ENCODE measurements at regions not wholly inside any gene's neighbourhood (a gene's known extent, or its start where the extent isn't known, plus 50 kb on each side); places are given as distances from the start of the nearest gene placed in this dataset.

DNA sequence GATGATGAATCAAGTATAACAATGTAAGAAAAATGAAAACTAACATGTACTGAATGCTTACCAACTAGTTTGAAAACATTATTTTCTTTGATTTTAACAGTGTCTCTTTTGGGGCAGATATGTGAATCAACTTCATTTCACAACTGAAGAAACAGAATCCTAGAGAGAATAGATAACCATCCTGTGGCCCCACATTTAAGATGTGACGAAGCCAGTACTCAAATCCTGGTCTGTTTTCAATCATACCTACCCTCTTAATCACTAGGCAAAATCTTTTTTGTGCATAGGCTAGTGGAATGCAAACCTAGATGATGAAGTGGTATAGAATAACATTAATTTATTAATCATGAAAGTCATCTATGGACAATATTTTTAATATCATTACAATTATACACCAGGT is 371.6 kb upstream of the EPHA7 start:
- H3K9me3 ChIP-seq (ENCODE audit: control insufficient read depth in 4 of 4, insufficient read depth in 3 of 4, low read length in 3 of 4): no peaks in the 10 kb centered on the region
- H3K36me3 ChIP-seq (ENCODE audit: control insufficient read depth in 4 of 4, insufficient read depth in 4 of 4, low read length in 4 of 4): no peaks in the 10 kb centered on the region
- TF ChIP-seq, protein P1, sequence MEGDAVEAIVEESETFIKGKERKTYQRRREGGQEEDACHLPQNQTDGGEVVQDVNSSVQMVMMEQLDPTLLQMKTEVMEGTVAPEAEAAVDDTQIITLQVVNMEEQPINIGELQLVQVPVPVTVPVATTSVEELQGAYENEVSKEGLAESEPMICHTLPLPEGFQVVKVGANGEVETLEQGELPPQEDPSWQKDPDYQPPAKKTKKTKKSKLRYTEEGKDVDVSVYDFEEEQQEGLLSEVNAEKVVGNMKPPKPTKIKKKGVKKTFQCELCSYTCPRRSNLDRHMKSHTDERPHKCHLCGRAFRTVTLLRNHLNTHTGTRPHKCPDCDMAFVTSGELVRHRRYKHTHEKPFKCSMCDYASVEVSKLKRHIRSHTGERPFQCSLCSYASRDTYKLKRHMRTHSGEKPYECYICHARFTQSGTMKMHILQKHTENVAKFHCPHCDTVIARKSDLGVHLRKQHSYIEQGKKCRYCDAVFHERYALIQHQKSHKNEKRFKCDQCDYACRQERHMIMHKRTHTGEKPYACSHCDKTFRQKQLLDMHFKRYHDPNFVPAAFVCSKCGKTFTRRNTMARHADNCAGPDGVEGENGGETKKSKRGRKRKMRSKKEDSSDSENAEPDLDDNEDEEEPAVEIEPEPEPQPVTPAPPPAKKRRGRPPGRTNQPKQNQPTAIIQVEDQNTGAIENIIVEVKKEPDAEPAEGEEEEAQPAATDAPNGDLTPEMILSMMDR (IDR thresholded peaks at IDR 0.05; ENCODE audit: control extremely low read depth, extremely low read depth): no peak
- no peaks in the 10 kb centered on the region for H3K27me3 ChIP-seq (ENCODE audit: control insufficient read depth in 3 of 3, insufficient read depth in 3 of 3, low read length in 2 of 3)
- no peak overlapping the region for H3K27ac ChIP-seq (ENCODE audit: low read depth in 1 of 2, low read length in 1 of 2)
- DNase-seq (no peak), ATAC-seq (ENCODE audit: insufficient read depth, low FRiP score) (no peak)
- no peak overlapping the region for H3K9ac ChIP-seq (ENCODE audit: insufficient read depth in 1 of 2, low read length in 2 of 2)
- H3K4me1 ChIP-seq (ENCODE audit: control insufficient read depth in 5 of 5, insufficient read depth in 5 of 5, low read length in 5 of 5): peaks cover 0 to 4% (median 0%) of the 10 kb centered on the region in 5 donors
- no peak overlapping the region for H3K4me3 ChIP-seq
- 67 to 78% methylated on average over 1 of the region's 1 CpG for WGBS, 2 donors

DNA sequence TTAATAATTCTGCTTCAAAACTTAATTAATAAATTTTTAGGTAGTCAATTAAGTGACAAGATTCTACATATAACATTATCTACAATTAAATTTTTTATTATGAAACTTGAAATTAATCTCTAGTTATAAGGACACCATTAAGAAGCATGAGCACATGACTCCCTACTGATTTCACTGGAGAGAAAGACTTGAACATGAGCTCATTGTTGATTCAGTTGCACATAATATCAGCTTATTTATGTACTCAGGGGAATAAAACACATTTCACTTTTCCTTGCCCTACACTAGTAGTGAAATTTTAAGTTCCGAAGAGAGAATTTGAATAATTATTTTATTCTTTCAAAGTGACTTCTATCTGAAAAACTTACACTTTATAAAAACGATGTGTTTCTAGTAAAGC is 370.2 kb upstream of the EPHA7 start:
- H3K27ac ChIP-seq (ENCODE audit: low read depth in 1 of 2, low read length in 1 of 2): no peak overlapping the region
- TF ChIP-seq, protein P1 (IDR thresholded peaks at IDR 0.05; ENCODE audit: control extremely low read depth, extremely low read depth): no peak
- H3K9ac ChIP-seq (ENCODE audit: insufficient read depth in 1 of 2, low read length in 2 of 2): no peak overlapping the region
- 75 to 76% methylated on average over 2 of the region's 2 CpGs for WGBS, 2 donors
- no peaks in the 10 kb centered on the region for H3K9me3 ChIP-seq (ENCODE audit: control insufficient read depth in 4 of 4, insufficient read depth in 3 of 4, low read length in 3 of 4)
- H3K36me3 ChIP-seq (ENCODE audit: control insufficient read depth in 4 of 4, insufficient read depth in 4 of 4, low read length in 4 of 4): no peaks in the 10 kb centered on the region
- H3K4me3 ChIP-seq: no peak overlapping the region
- DNase-seq (no peak), ATAC-seq (ENCODE audit: insufficient read depth, low FRiP score) (no peak)
- H3K4me1 ChIP-seq (ENCODE audit: control insufficient read depth in 5 of 5, insufficient read depth in 5 of 5, low read length in 5 of 5): peaks cover 0 to 4% (median 0%) of the 10 kb centered on the region in 5 donors
- H3K27me3 ChIP-seq (ENCODE audit: control insufficient read depth in 3 of 3, insufficient read depth in 3 of 3, low read length in 2 of 3): no peaks in the 10 kb centered on the region

DNA sequence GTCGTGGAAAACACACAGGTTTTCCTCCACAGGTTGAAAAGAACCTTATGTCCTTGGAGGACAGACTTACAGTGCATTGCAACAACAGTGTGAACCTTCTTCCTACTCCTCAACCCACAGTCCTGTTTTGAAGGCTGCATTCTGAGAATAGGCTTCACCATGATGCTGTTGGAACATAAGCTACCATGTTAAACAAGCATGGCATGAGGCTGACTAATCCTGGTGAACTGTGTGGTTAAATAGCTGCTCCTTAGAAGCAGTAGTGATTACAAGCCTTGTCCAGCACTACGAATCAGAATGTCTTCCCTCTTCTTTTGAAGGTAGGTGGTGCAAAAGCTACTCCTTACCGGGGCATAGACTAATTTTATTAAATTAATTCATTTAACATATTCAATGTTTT is 368.5 kb upstream of the EPHA7 start:
- 72 to 74% methylated on average over 3 of the region's 3 CpGs for WGBS, 2 donors
- Histone ChIP-seq H3K4me1 (ENCODE audit: control insufficient read depth in 5 of 5, insufficient read depth in 5 of 5, low read length in 5 of 5) (peaks cover 0 to 4% (median 0%) of the 10 kb centered on the region in 5 donors), H3K36me3 (ENCODE audit: control insufficient read depth in 4 of 4, insufficient read depth in 4 of 4, low read length in 4 of 4) (no peaks in the 10 kb centered on the region), H3K27me3 (ENCODE audit: control insufficient read depth in 3 of 3, insufficient read depth in 3 of 3, low read length in 2 of 3) (no peaks in the 10 kb centered on the region), H3K27ac (ENCODE audit: low read depth in 1 of 2, low read length in 1 of 2) (no peak overlapping the region), H3K4me3 (no peak overlapping the region), H3K9ac (ENCODE audit: insufficient read depth in 1 of 2, low read length in 2 of 2) (no peak overlapping the region), H3K9me3 (ENCODE audit: control insufficient read depth in 4 of 4, insufficient read depth in 3 of 4, low read length in 3 of 4) (no peaks in the 10 kb centered on the region)
- no peak for DNase-seq
- TF ChIP-seq, protein P1 (IDR thresholded peaks at IDR 0.05; ENCODE audit: control extremely low read depth, extremely low read depth): no peak
- ATAC-seq (ENCODE audit: insufficient read depth, low FRiP score): no peak
